Astrocyte (in vitro differentiated cells and primary cell): ENCODE measurements at regions not wholly inside any gene's neighbourhood (a gene's known extent, or its start where the extent isn't known, plus 50 kb on each side); places are given as distances from the start of the nearest gene placed in this dataset.

ENCODE experiments used
- CTCF ChIP-seq: IDR thresholded peaks from 2 replicates; pipeline ENCODE4 v1.5.1; 2011; ENCODE audit warnings: low read depth, mild to moderate bottlenecking, inconsistent platforms, low read length, moderate library complexity; ENCODE audit not compliant: insufficient read depth
- EZH2 ChIP-seq: IDR thresholded peaks from 2 replicates; pipeline ENCODE4 v1.6.1; 2012; ENCODE audit warnings: mild to moderate bottlenecking, low read length, inconsistent platforms; ENCODE audit not compliant: insufficient read depth

GRCh38 chr17:31677681-31678080, 181.4 kb downstream of the COPRS start:
- TF ChIP-seq EZH2, result no peak
- no peak for TF ChIP-seq CTCF
